Thyroid gland (tissue), 4 donors: ENCODE measurements at regions not wholly inside any gene's neighbourhood (a gene's known extent, or its start where the extent isn't known, plus 50 kb on each side); places are given as distances from the start of the nearest gene placed in this dataset.

Experiments
- DNase-seq, 2 donors: peaks; one replicate each; pipeline ENCODE4 v3.0.0-alpha.2; 2019
- H3K27ac ChIP-seq, 3 donors: fragments of 200-600 bp; sonication (generic); 1 replicate in 2 of 3; 2 replicates in 1 of 3; pipeline ENCODE4 v1.5.1; 2016 to 2019; ENCODE audit warnings: mild to moderate bottlenecking in 1 of 3, moderate library complexity in 1 of 3
- H3K27me3 ChIP-seq: fragments of 200-600 bp; sonication (generic); one replicate; pipeline ENCODE4 v1.5.1; 2019
- H3K36me3 ChIP-seq, 2 donors: fragments of 200-600 bp; sonication (generic); one replicate each; pipeline ENCODE4 v1.5.1; 2016 to 2019
- H3K4me1 ChIP-seq, 2 donors: fragments of 200-600 bp; sonication (generic); one replicate each; pipeline ENCODE4 v1.5.1; 2017 to 2019
- H3K4me3 ChIP-seq, 3 donors: fragments of 200-600 bp; sonication (generic); replicated peaks in 1 of 3; 1 replicate in 2 of 3; 2 replicates in 1 of 3; pipeline ENCODE4 v1.5.1; 2016; ENCODE audit warnings: mild to moderate bottlenecking in 1 of 3
- H3K9me3 ChIP-seq: fragments of 200-600 bp; sonication (generic); one replicate; pipeline ENCODE4 v1.5.1; 2017
- POLR2A ChIP-seq, 2 donors: fragments of 450-650 bp; IDR thresholded peaks; one replicate each; pipeline ENCODE4 v1.6.1; 2017; ENCODE audit warnings: antibody characterized with exemption in 2 of 2, mild to moderate bottlenecking in 2 of 2, moderate library complexity in 1 of 2
- WGBS, 2 donors: methylation state at CpG; one replicate each; pipeline ENCODE4 v1.1.5; 2017; 5-methylcytosine and 5-hydroxymethylcytosine counted together
- intact Hi-C: fragments of 100-400 bp; cut with DNase I; formaldehyde crosslinking; loops from one replicate; pipeline ENCODE4 v1.15.1; 2023
- TF ChIP-seq, protein P1 (sequence below), 6 experiments: fragments of 200-600 bp in 3 of 6; fragments of 450-650 bp in 3 of 6; sonication (generic) in 3 of 6; IDR thresholded peaks; one replicate each; pipeline ENCODE4 v1.5.1; 2016 to 2019; ENCODE audit warnings: antibody characterized with exemption in 6 of 6, mild to moderate bottlenecking in 2 of 6, inconsistent platforms in 1 of 6, moderate library complexity in 1 of 6

DNA sequence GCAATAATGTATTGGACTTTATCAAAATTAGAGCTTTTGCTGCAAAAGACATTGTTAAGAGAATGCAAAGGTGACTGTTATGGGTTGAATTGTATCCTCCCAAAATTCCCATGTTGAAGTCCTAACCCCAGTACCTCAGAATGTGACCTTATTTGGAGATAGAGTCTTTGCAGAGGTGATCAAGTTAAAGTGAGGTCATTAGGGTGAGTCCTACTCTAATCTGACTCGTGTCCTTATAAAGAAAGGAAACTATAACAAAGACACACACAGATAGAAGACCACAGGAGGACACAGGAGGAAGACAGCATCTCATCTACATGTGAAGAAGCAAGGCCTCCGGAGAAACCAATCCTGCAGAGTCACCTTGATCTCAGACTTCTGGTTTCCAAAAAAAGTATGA, 1011.2 kb downstream of the TBC1D22A start:
- TF ChIP-seq POLR2A (IDR thresholded peaks at IDR 0.05), result no peak
- TF ChIP-seq, protein P1, sequence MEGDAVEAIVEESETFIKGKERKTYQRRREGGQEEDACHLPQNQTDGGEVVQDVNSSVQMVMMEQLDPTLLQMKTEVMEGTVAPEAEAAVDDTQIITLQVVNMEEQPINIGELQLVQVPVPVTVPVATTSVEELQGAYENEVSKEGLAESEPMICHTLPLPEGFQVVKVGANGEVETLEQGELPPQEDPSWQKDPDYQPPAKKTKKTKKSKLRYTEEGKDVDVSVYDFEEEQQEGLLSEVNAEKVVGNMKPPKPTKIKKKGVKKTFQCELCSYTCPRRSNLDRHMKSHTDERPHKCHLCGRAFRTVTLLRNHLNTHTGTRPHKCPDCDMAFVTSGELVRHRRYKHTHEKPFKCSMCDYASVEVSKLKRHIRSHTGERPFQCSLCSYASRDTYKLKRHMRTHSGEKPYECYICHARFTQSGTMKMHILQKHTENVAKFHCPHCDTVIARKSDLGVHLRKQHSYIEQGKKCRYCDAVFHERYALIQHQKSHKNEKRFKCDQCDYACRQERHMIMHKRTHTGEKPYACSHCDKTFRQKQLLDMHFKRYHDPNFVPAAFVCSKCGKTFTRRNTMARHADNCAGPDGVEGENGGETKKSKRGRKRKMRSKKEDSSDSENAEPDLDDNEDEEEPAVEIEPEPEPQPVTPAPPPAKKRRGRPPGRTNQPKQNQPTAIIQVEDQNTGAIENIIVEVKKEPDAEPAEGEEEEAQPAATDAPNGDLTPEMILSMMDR (IDR thresholded peaks at IDR 0.05), result no peak
- intact Hi-C loops, result no loop called here
- 76 to 79% methylated on average over 2 of the region's 2 CpGs for WGBS, 2 donors
- no peaks in the 10 kb centered on the region for H3K9me3 ChIP-seq
- no peaks in the 10 kb centered on the region for H3K4me1 ChIP-seq
- no peak overlapping the region for H3K27ac ChIP-seq
- H3K27me3 ChIP-seq, result no peaks in the 10 kb centered on the region
- no peak overlapping the region for H3K4me3 ChIP-seq
- no peaks in the 10 kb centered on the region for H3K36me3 ChIP-seq
- no peak for DNase-seq

DNA sequence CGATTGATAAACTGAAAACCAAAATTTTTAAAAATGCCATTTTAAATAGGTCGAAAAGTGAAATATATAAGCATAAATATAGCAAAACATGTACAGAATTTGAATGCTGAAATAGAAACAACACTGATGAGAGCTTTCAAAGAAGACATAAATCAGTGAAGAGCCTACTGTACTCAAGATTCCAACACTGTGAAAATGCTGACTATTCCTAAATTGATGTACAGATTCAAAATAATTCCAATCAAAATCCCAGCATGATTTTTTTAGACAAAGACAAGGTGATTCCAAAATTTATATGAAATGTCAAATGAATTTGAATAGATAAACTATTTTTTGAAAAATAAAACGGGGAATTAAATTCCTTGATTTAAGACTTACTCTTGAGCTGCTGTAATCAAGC, 1010.4 kb downstream of the TBC1D22A start:
- Histone ChIP-seq H3K36me3 (no peaks in the 10 kb centered on the region), H3K27me3 (no peaks in the 10 kb centered on the region), H3K4me1 (no peaks in the 10 kb centered on the region), H3K4me3 (no peak overlapping the region), H3K27ac (no peak overlapping the region), H3K9me3 (no peaks in the 10 kb centered on the region)
- no peak for TF ChIP-seq POLR2A (IDR thresholded peaks at IDR 0.05)
- TF ChIP-seq, protein P1 (IDR thresholded peaks at IDR 0.05), result no peak
- 88 to 92% methylated on average over 3 of the region's 3 CpGs for WGBS, 2 donors
- DNase-seq, result no peak
- intact Hi-C loops, result no loop called here

DNA sequence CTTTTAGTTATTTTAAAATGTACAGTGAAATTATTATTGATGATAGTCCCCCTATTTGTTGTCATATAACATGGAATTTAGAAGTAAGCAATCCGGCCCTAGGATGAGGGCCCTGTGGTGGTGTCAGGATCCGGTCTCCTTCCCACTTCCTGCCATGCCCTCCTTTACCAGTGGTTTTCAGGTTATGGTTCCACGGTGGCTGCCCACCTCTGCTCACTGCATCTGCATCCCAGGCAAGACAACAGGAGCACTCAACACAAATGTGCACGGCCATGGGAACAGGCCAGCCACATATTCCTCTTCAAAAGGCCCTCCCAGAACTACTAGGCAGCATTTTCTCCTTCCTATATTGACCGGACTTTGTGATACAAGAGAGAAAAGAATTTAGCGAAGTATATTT, 1007.2 kb downstream of the TBC1D22A start:
- no peaks in the 10 kb centered on the region for H3K36me3 ChIP-seq
- 88 to 89% methylated on average over 6 of the region's 6 CpGs for WGBS, 2 donors
- H3K4me1 ChIP-seq, result no peaks in the 10 kb centered on the region
- no peak for DNase-seq
- intact Hi-C loops, result no loop called here
- TF ChIP-seq, protein P1 (IDR thresholded peaks at IDR 0.05), result no peak
- no peak for TF ChIP-seq POLR2A (IDR thresholded peaks at IDR 0.05)
- H3K27me3 ChIP-seq, result no peaks in the 10 kb centered on the region
- no peak overlapping the region for H3K4me3 ChIP-seq
- H3K27ac ChIP-seq, result no peak overlapping the region
- H3K9me3 ChIP-seq, result no peaks in the 10 kb centered on the region

DNA sequence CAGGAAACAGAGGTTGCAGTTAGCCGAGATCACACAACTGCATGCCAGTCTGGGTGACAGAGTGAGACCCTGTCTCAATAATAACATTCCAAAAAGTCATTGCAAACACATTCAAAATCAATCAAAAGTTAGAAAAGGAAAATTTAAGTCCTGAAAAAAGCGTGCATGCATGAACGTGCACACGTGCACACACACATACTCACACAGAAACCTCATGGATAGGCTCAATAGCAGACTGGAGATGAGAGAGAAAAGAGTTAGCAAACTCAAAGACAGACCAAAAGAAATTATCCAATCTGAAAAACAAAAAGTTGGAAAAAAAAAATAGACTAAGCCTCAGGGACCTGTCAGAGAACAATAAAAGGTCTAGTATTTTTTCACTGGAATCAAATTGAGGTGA, 1005.6 kb downstream of the TBC1D22A start:
- no peaks in the 10 kb centered on the region for H3K4me1 ChIP-seq
- intact Hi-C loops, result no loop called here
- no peak overlapping the region for H3K27ac ChIP-seq
- H3K27me3 ChIP-seq, result no peaks in the 10 kb centered on the region
- DNase-seq, result no peak
- H3K9me3 ChIP-seq, result no peaks in the 10 kb centered on the region
- 88 to 89% methylated on average over 4 of the region's 4 CpGs for WGBS, 2 donors
- H3K36me3 ChIP-seq, result no peaks in the 10 kb centered on the region
- no peak overlapping the region for H3K4me3 ChIP-seq
- no peak for TF ChIP-seq POLR2A (IDR thresholded peaks at IDR 0.05)
- TF ChIP-seq, protein P1 (IDR thresholded peaks at IDR 0.05), result no peak

DNA sequence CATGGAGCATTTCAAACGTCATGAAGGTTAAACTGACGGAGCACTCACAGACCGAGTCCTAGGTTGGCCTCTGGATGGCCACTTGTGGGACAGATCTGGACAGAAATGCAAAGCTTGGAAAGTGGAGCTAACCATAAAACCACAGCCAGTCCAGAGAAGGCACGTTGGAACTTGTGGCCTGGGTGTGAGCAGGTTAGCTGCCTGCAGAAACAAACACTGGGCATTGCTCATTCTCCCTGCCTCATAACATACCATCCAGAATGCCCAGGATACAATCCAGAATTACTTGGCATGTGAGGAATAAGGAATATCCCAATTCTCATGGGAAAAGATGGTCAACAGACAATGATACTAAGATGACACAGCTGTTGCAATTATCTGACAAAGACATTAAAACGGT, 1005.0 kb downstream of the TBC1D22A start:
- H3K4me1 ChIP-seq, result no peaks in the 10 kb centered on the region
- TF ChIP-seq, protein P1 (IDR thresholded peaks at IDR 0.05), result no peak
- no peak for TF ChIP-seq POLR2A (IDR thresholded peaks at IDR 0.05)
- intact Hi-C loops, result no loop called here
- DNase-seq, result no peak
- no peak overlapping the region for H3K4me3 ChIP-seq
- no peaks in the 10 kb centered on the region for H3K36me3 ChIP-seq
- H3K9me3 ChIP-seq, result no peaks in the 10 kb centered on the region
- H3K27me3 ChIP-seq, result no peaks in the 10 kb centered on the region
- no peak overlapping the region for H3K27ac ChIP-seq
- WGBS, 2 donors, result 82% methylated on average over 5 of the region's 5 CpGs
